ENCODE measurements at regions not wholly inside any gene's neighbourhood (a gene's known extent, or its start where the extent isn't known, plus 50 kb on each side); places are given as distances from the start of the nearest gene placed in this dataset.

DNA sequence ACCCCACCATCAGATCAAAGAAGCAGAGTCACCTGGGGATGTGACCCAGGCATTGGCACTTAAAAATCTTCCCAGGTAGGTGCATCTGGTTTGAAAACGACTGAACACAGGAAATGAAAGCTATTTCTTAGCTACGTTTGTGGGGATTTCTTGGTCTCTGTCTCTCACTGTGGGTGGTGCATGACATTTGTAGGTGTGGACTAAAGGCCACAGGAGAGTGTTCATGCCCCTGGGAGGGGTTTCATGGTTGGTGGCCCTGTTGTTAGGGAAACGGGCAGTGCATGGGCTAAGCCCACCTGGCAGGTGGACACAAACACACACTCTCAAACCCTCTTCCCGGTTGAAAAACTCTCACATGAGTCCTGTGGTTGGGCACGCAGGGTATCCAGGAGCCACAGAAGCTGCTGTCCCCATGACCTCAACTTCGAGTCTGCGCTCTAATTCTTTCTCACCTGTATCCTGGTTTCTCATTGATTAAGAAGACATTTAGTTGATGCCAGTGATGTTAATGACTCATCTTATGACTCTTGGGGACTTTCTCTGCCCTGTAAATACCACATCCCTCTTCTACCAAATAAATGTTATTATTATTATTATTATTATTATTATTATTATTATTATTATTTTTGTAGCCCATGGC is 119.4 kb downstream of the MRPS6 start:
- TF ChIP-seq, protein P1, sequence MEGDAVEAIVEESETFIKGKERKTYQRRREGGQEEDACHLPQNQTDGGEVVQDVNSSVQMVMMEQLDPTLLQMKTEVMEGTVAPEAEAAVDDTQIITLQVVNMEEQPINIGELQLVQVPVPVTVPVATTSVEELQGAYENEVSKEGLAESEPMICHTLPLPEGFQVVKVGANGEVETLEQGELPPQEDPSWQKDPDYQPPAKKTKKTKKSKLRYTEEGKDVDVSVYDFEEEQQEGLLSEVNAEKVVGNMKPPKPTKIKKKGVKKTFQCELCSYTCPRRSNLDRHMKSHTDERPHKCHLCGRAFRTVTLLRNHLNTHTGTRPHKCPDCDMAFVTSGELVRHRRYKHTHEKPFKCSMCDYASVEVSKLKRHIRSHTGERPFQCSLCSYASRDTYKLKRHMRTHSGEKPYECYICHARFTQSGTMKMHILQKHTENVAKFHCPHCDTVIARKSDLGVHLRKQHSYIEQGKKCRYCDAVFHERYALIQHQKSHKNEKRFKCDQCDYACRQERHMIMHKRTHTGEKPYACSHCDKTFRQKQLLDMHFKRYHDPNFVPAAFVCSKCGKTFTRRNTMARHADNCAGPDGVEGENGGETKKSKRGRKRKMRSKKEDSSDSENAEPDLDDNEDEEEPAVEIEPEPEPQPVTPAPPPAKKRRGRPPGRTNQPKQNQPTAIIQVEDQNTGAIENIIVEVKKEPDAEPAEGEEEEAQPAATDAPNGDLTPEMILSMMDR (conservative IDR thresholded peaks at IDR 0.05), result no peak
- peaks cover 4% of the 10 kb centered on the region for H3K36me3 Mint-ChIP-seq (ENCODE audit: low read depth)
- H3K4me1 Mint-ChIP-seq, result peaks cover 18% of the 10 kb centered on the region
- no peaks in the 10 kb centered on the region for H3K27me3 Mint-ChIP-seq (ENCODE audit: low read depth)
- H3K4me3 Mint-ChIP-seq, result no peak overlapping the region
- DNase-seq (ENCODE audit: low read depth, low spot score), result no peak
- H3K9me3 Mint-ChIP-seq, result peaks cover 12% of the 10 kb centered on the region
- no peak overlapping the region for H3K27ac Mint-ChIP-seq (ENCODE audit: unreplicated experiment)

DNA sequence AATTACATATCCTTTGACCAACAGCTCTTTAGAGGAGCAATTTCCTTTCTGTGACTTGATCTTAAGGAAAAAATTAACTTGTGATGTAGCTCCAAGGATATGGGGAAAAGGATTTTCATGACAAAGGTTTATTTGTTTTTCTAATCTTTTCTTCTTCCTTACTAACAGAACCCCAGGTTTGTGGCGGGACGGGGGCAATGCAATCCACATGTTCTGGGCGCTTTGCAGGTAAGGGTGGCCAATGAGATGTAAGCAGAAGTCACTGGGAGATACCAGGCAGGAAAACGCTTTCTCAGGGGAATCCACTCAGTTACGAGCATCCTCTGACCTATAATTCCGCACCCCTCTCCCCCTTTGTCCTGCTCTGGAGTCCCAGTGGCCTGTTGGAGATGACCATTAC is 122.0 kb downstream of the MRPS6 start:
- H3K4me3 Mint-ChIP-seq, result no peak overlapping the region
- TF ChIP-seq, protein P1 (conservative IDR thresholded peaks at IDR 0.05), result no peak
- H3K4me1 Mint-ChIP-seq, result peaks cover 29% of the 10 kb centered on the region
- DNase-seq (ENCODE audit: low read depth, low spot score), result no peak
- H3K36me3 Mint-ChIP-seq (ENCODE audit: low read depth), result no peaks in the 10 kb centered on the region
- no peaks in the 10 kb centered on the region for H3K27me3 Mint-ChIP-seq (ENCODE audit: low read depth)
- H3K27ac Mint-ChIP-seq (ENCODE audit: unreplicated experiment), result no peak overlapping the region
- H3K9me3 Mint-ChIP-seq, result no peaks in the 10 kb centered on the region

DNA sequence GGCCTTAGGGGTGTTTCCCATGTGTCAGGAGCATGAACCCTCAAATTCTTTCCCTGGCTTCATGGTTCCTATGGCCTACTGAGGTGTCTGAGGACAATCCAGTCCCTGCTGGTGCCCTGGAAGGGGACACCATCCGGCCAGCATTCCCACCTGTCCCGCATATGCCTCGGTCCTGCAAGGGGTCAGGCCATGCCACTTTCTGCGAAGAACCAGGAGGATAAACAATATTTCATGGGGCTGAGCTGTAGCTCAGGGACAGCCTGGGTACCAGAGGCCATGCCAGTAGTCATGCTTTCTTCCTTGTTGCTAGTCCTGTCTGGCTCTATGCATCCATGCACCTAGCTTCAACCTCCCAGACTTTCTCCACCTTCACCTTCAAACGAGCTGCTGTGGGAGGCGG is 123.6 kb downstream of the MRPS6 start:
- TF ChIP-seq, protein P1 (conservative IDR thresholded peaks at IDR 0.05), result no peak
- Mint-ChIP-seq H3K4me1 (peaks cover 31% of the 10 kb centered on the region), H3K4me3 (no peak overlapping the region), H3K36me3 (ENCODE audit: low read depth) (no peaks in the 10 kb centered on the region), H3K27ac (ENCODE audit: unreplicated experiment) (no peak overlapping the region), H3K9me3 (no peaks in the 10 kb centered on the region), H3K27me3 (ENCODE audit: low read depth) (no peaks in the 10 kb centered on the region)
- no peak for DNase-seq (ENCODE audit: low read depth, low spot score)

DNA sequence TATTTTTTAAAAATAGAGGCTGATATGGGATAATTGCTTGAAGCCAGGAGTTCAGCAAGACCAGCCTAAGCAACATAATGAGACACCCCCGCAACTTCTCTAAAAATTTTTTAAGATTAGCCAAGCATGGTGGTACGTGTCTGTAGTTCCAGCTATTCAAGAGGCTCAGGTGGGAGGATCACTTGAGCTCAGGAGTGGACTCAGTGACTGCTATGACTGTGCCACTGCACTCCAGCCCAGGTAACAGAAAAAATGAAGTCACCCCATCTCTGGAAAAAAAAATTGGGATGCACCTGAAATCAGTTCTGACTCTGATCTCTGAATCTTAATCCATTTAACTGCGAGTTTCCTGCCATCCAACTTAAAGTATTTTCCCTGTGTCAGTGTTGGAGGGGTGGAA is 124.2 kb downstream of the MRPS6 start:
- Mint-ChIP-seq H3K4me3 (no peak overlapping the region), H3K9me3 (no peaks in the 10 kb centered on the region)

DNA sequence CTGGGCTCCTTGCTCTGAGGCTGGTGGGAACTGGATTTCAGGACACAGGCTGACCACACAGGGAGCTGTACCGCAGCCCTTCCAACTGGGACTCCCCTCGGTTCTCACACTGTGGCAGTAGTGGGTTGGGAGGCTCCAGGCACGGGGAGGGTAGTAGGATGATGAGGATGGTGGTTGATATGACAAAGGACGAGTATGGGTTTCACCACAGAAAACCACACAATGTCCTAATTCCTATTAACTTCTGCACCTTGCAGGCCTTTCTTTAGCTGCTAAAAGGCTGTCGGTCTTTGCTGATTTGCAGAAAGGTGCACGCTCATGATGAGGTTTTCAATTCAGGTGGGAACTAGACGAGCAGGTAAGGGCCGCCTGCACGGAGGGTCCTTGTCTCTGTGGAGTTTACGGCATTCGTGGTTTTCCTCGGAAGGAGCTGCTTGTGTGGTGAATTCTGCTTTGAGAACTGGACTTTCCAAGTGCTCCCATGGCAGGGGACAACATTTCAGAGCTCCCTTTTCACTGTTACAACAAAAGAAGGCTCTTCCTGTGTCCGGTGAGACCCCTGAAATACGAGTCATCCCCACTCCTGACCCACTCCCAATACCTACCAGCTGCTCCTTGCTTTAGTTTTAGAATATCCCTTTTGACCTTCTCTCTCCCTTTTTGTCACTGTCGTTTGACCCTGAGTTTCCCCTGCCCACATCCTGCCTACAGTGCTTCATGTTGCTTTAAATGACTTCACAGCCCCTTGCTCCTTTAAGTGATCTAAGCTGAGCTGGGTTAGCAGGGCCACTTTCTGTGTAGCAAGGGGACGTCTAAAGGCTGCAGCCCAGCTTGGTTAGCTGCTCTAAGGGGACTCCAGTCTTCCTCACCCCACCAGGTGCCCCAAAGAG is 125.1 kb downstream of the MRPS6 start:
- peaks cover 46% of the 10 kb centered on the region for H3K4me1 Mint-ChIP-seq
- H3K9me3 Mint-ChIP-seq, result no peaks in the 10 kb centered on the region
- peak overlapping the region; percentile 50 for H3K27ac Mint-ChIP-seq (ENCODE audit: unreplicated experiment)
- TF ChIP-seq, protein P1 (conservative IDR thresholded peaks at IDR 0.05), result no peak
- DNase-seq (ENCODE audit: low read depth, low spot score), result no peak
- peak overlapping the region; percentile 20 for H3K4me3 Mint-ChIP-seq
- no peaks in the 10 kb centered on the region for H3K27me3 Mint-ChIP-seq (ENCODE audit: low read depth)
- no peaks in the 10 kb centered on the region for H3K36me3 Mint-ChIP-seq (ENCODE audit: low read depth)

More for the DNA sequence above, 124.2 kb downstream of the MRPS6 start:
- no peaks in the 10 kb centered on the region for H3K36me3 Mint-ChIP-seq (ENCODE audit: low read depth)
- H3K27me3 Mint-ChIP-seq (ENCODE audit: low read depth), result no peaks in the 10 kb centered on the region
- no peak overlapping the region for H3K27ac Mint-ChIP-seq (ENCODE audit: unreplicated experiment)
- peaks cover 37% of the 10 kb centered on the region for H3K4me1 Mint-ChIP-seq
- no peak for DNase-seq (ENCODE audit: low read depth, low spot score)
- TF ChIP-seq, protein P1 (conservative IDR thresholded peaks at IDR 0.05), result no peak

Data from neural crest cell (in vitro differentiated cells).